Chondrocyte (in vitro differentiated cells): ENCODE measurements at regions not wholly inside any gene's neighbourhood (a gene's known extent, or its start where the extent isn't known, plus 50 kb on each side); places are given as distances from the start of the nearest gene placed in this dataset.

Source experiments
- DNase-seq: peaks from one replicate; pipeline ENCODE4 v3.0.0; 2021; ENCODE audit warnings: mixed read lengths, low spot score
- H3K27ac Mint-ChIP-seq: one replicate; pipeline ENCODE4 v1.8.0; 2021; ENCODE audit warnings: mild to moderate bottlenecking, moderate library complexity, mixed read lengths; ENCODE audit not compliant: unreplicated experiment
- H3K27me3 Mint-ChIP-seq: 2 replicates; pipeline ENCODE4 v1.8.0; 2021; ENCODE audit warnings: low read depth, mixed read lengths
- H3K36me3 Mint-ChIP-seq: 2 replicates; pipeline ENCODE4 v1.8.0; 2021; ENCODE audit warnings: low read depth, mixed read lengths
- H3K4me1 Mint-ChIP-seq: 2 replicates; pipeline ENCODE4 v1.8.0; 2021; ENCODE audit warnings: low read depth, mild to moderate bottlenecking, mixed read lengths
- H3K4me3 Mint-ChIP-seq: one replicate; pipeline ENCODE4 v1.8.0; 2021; ENCODE audit warnings: mild to moderate bottlenecking, moderate library complexity, mixed read lengths; ENCODE audit not compliant: unreplicated experiment
- H3K9me3 Mint-ChIP-seq: 2 replicates; pipeline ENCODE4 v1.8.0; 2021; ENCODE audit warnings: low read depth, mixed read lengths
- CTCF ChIP-seq: fragments of 200-600 bp; sonication (generic); IDR thresholded peaks from 2 replicates; pipeline ENCODE4 v1.5.0; 2021; ENCODE audit warnings: antibody characterized with exemption, mild to moderate bottlenecking, moderate library complexity

- no peak for DNase-seq
- Mint-ChIP-seq H3K4me1 (peaks cover 3% of the 10 kb centered on the region), H3K36me3 (no peaks in the 10 kb centered on the region), H3K9me3 (peaks cover 2% of the 10 kb centered on the region), H3K27me3 (peaks cover 34% of the 10 kb centered on the region), H3K27ac (no peak overlapping the region), H3K4me3 (no peak overlapping the region)
- no peak for TF ChIP-seq CTCF
Measured at GRCh38 chr3:16800361-16800760, 84.4 kb upstream of the PLCL2 start.

- TF ChIP-seq CTCF, result no peak
- H3K4me1 Mint-ChIP-seq, result peaks cover 3% of the 10 kb centered on the region
- H3K27me3 Mint-ChIP-seq, result peaks cover 39% of the 10 kb centered on the region
- DNase-seq, result no peak
- no peaks in the 10 kb centered on the region for H3K36me3 Mint-ChIP-seq
- peaks cover 2% of the 10 kb centered on the region for H3K9me3 Mint-ChIP-seq
- H3K4me3 Mint-ChIP-seq, result no peak overlapping the region
- H3K27ac Mint-ChIP-seq, result no peak overlapping the region
Measured at GRCh38 chr3:16801223-16801622, 83.5 kb upstream of the PLCL2 start.

GRCh38 chr3:16801698-16802097 is 83.1 kb upstream of the PLCL2 start:
- H3K36me3 Mint-ChIP-seq, result no peaks in the 10 kb centered on the region
- TF ChIP-seq CTCF, result no peak
- DNase-seq, result no peak

GRCh38 chr3:16802389-16802788 is 82.4 kb upstream of the PLCL2 start:
- Mint-ChIP-seq H3K4me1 (peaks cover 3% of the 10 kb centered on the region), H3K9me3 (peaks cover 2% of the 10 kb centered on the region), H3K36me3 (no peaks in the 10 kb centered on the region), H3K4me3 (no peak overlapping the region), H3K27me3 (peaks cover 43% of the 10 kb centered on the region), H3K27ac (no peak overlapping the region)
- TF ChIP-seq CTCF, result no peak
- DNase-seq, result no peak

More at GRCh38 chr3:16801698-16802097, 83.1 kb upstream of the PLCL2 start:
- H3K9me3 Mint-ChIP-seq, result peaks cover 2% of the 10 kb centered on the region
- H3K27ac Mint-ChIP-seq, result no peak overlapping the region
- peaks cover 3% of the 10 kb centered on the region for H3K4me1 Mint-ChIP-seq
- H3K4me3 Mint-ChIP-seq, result no peak overlapping the region
- H3K27me3 Mint-ChIP-seq, result peaks cover 41% of the 10 kb centered on the region

GRCh38 chr3:16803019-16803418 is 81.7 kb upstream of the PLCL2 start:
- Mint-ChIP-seq H3K4me1 (peaks cover 3% of the 10 kb centered on the region), H3K36me3 (no peaks in the 10 kb centered on the region), H3K27ac (no peak overlapping the region), H3K4me3 (no peak overlapping the region), H3K9me3 (peaks cover 2% of the 10 kb centered on the region), H3K27me3 (peaks cover 45% of the 10 kb centered on the region)
- TF ChIP-seq CTCF, result no peak
- DNase-seq, result no peak
